Renal cortex interstitium (tissue), 11 donors: ENCODE measurements at regions not wholly inside any gene's neighbourhood (a gene's known extent, or its start where the extent isn't known, plus 50 kb on each side); places are given as distances from the start of the nearest gene placed in this dataset.

Experiments used
- DNase-seq, 11 donors: peaks; one replicate each; pipeline ENCODE4 v3.0.0-alpha.2; 2013; ENCODE audit warnings: low read depth in 9 of 11, low spot score in 4 of 11; ENCODE audit errors: extremely low read depth in 1 of 11

GRCh38 chr7:91323626-91324158 lies 59.5 kb downstream of the FZD1 start:
- DNase-seq, result no peak

- DNase-seq, result no peak
Observed at GRCh38 chr7:91324663-91325062, 60.4 kb downstream of the FZD1 start.

GRCh38 chr7:91325726-91326125 lies 61.5 kb downstream of the FZD1 start:
- no peak for DNase-seq

- no peak for DNase-seq
Observed at GRCh38 chr7:91326516-91327199, 62.4 kb downstream of the FZD1 start.

- no peak for DNase-seq
Observed at GRCh38 chr7:91327346-91327745, 63.1 kb downstream of the FZD1 start.

- DNase-seq, result no peak
Observed at GRCh38 chr7:91329571-91329970, 65.3 kb downstream of the FZD1 start.

GRCh38 chr7:91330191-91330808 lies 66.1 kb downstream of the FZD1 start:
- no peak for DNase-seq

GRCh38 chr7:91330866-91331265 lies 66.6 kb downstream of the FZD1 start:
- no peak for DNase-seq

- no peak for DNase-seq
Observed at GRCh38 chr7:91336106-91336505, 71.9 kb downstream of the FZD1 start.

- DNase-seq, result no peak
Observed at GRCh38 chr7:91338226-91339020, 74.2 kb downstream of the FZD1 start.

GRCh38 chr7:91342346-91342745 lies 78.1 kb downstream of the FZD1 start:
- peak in 1 of 11 donors; percentile 46 for DNase-seq

GRCh38 chr7:91343420-91343960 lies 79.3 kb downstream of the FZD1 start:
- DNase-seq, result no peak

GRCh38 chr7:91343996-91344629 lies 79.9 kb downstream of the FZD1 start:
- no peak for DNase-seq

GRCh38 chr7:91344911-91345310 lies 80.7 kb downstream of the FZD1 start:
- DNase-seq, result no peak

GRCh38 chr7:91345449-91345848 lies 81.2 kb downstream of the FZD1 start:
- no peak for DNase-seq

- DNase-seq, result no peak
Observed at GRCh38 chr7:91346426-91346825, 82.2 kb downstream of the FZD1 start.

GRCh38 chr7:91347290-91347689 lies 83.1 kb downstream of the FZD1 start:
- peak in 3 of 11 donors; percentile 46 to 74 (median 65) for DNase-seq

- DNase-seq, result no peak
Observed at GRCh38 chr7:91348711-91349110, 84.5 kb downstream of the FZD1 start.

GRCh38 chr7:91351374-91351773 lies 87.1 kb downstream of the FZD1 start:
- no peak for DNase-seq
